ENCODE measurements at regions not wholly inside any gene's neighbourhood (a gene's known extent, or its start where the extent isn't known, plus 50 kb on each side); places are given as distances from the start of the nearest gene placed in this dataset.

- no peaks in the 10 kb centered on the region for H3K4me1 ChIP-seq (ENCODE audit: control insufficient read depth, insufficient read depth, low read length)
- no peak overlapping the region for H3K27ac ChIP-seq (ENCODE audit: low read length)
- no peak for ATAC-seq
- no peak for DNase-seq
- H3K27me3 ChIP-seq (ENCODE audit: control insufficient read depth, insufficient read depth): no peaks in the 10 kb centered on the region
- WGBS: 85% methylated on average over 4 of the region's 4 CpGs
- H3K9me3 ChIP-seq (ENCODE audit: control insufficient read depth, low read length): no peaks in the 10 kb centered on the region
- intact Hi-C loops (cut with DNase I): no loop called here
- no peak overlapping the region for H3K4me3 ChIP-seq (ENCODE audit: low read length)
Observed at GRCh38 chr12:3987571-3987970, 114.4 kb upstream of the PARP11 start.

- Histone ChIP-seq H3K9me3 (ENCODE audit: control insufficient read depth, low read length) (no peaks in the 10 kb centered on the region), H3K4me1 (ENCODE audit: control insufficient read depth, insufficient read depth, low read length) (no peaks in the 10 kb centered on the region), H3K4me3 (ENCODE audit: low read length) (no peak overlapping the region), H3K27ac (ENCODE audit: low read length) (no peak overlapping the region), H3K27me3 (ENCODE audit: control insufficient read depth, insufficient read depth) (no peaks in the 10 kb centered on the region)
- DNase-seq: no peak
- no peak for ATAC-seq
- 68% methylated on average over 11 of the region's 11 CpGs for WGBS
- intact Hi-C loops (cut with DNase I): no loop called here
Observed at GRCh38 chr12:3980504-3981272, 107.5 kb upstream of the PARP11 start.

- Histone ChIP-seq H3K9me3 (ENCODE audit: control insufficient read depth, low read length) (no peaks in the 10 kb centered on the region), H3K4me3 (ENCODE audit: low read length) (no peak overlapping the region), H3K27me3 (ENCODE audit: control insufficient read depth, insufficient read depth) (no peaks in the 10 kb centered on the region), H3K4me1 (ENCODE audit: control insufficient read depth, insufficient read depth, low read length) (no peaks in the 10 kb centered on the region), H3K27ac (ENCODE audit: low read length) (no peak overlapping the region)
- DNase-seq (no peak), ATAC-seq (no peak)
- 88% methylated on average over 2 of the region's 2 CpGs for WGBS
- intact Hi-C loops (cut with DNase I): no loop called here
Observed at GRCh38 chr12:3977621-3978020, 104.4 kb upstream of the PARP11 start.

- ATAC-seq (no peak), DNase-seq (no peak)
- Histone ChIP-seq H3K9me3 (ENCODE audit: control insufficient read depth, low read length) (no peaks in the 10 kb centered on the region), H3K4me1 (ENCODE audit: control insufficient read depth, insufficient read depth, low read length) (no peaks in the 10 kb centered on the region), H3K27ac (ENCODE audit: low read length) (no peak overlapping the region), H3K27me3 (ENCODE audit: control insufficient read depth, insufficient read depth) (no peaks in the 10 kb centered on the region), H3K4me3 (ENCODE audit: low read length) (no peak overlapping the region)
- intact Hi-C loops (cut with DNase I): no loop called here
- 64% methylated on average over 5 of the region's 5 CpGs for WGBS
Observed at GRCh38 chr12:3976351-3976938, 103.2 kb upstream of the PARP11 start.

- Histone ChIP-seq H3K9me3 (ENCODE audit: control insufficient read depth, low read length) (no peaks in the 10 kb centered on the region), H3K4me3 (ENCODE audit: low read length) (no peak overlapping the region), H3K27me3 (ENCODE audit: control insufficient read depth, insufficient read depth) (peaks cover 3% of the 10 kb centered on the region), H3K27ac (ENCODE audit: low read length) (no peak overlapping the region), H3K4me1 (ENCODE audit: control insufficient read depth, insufficient read depth, low read length) (no peaks in the 10 kb centered on the region)
- WGBS: 65% methylated on average over 3 of the region's 3 CpGs
- intact Hi-C loops (cut with DNase I): no loop called here
- no peak for DNase-seq
- no peak for ATAC-seq
Observed at GRCh38 chr12:3975652-3976051, 102.5 kb upstream of the PARP11 start.

GRCh38 chr12:3974883-3975282, 101.7 kb upstream of the PARP11 start:
- no peak overlapping the region for H3K4me3 ChIP-seq (ENCODE audit: low read length)
- no peak overlapping the region for H3K27ac ChIP-seq (ENCODE audit: low read length)
- H3K27me3 ChIP-seq (ENCODE audit: control insufficient read depth, insufficient read depth): peaks cover 3% of the 10 kb centered on the region
- 87% methylated on average over 8 of the region's 8 CpGs for WGBS
- no peak for DNase-seq
- H3K4me1 ChIP-seq (ENCODE audit: control insufficient read depth, insufficient read depth, low read length): no peaks in the 10 kb centered on the region
- ATAC-seq: no peak
- intact Hi-C loops (cut with DNase I): no loop called here
- H3K9me3 ChIP-seq (ENCODE audit: control insufficient read depth, low read length): no peaks in the 10 kb centered on the region

- Histone ChIP-seq H3K9me3 (ENCODE audit: control insufficient read depth, low read length) (no peaks in the 10 kb centered on the region), H3K27me3 (ENCODE audit: control insufficient read depth, insufficient read depth) (peaks cover 3% of the 10 kb centered on the region), H3K4me1 (ENCODE audit: control insufficient read depth, insufficient read depth, low read length) (no peaks in the 10 kb centered on the region), H3K4me3 (ENCODE audit: low read length) (no peak overlapping the region), H3K27ac (ENCODE audit: low read length) (no peak overlapping the region)
- no peak for ATAC-seq
- peak in 1 of 3 donors; percentile 62 for DNase-seq
- intact Hi-C loops (cut with DNase I): no loop called here
- 58% methylated on average over 4 of the region's 4 CpGs for WGBS
Observed at GRCh38 chr12:3973973-3974644, 100.9 kb upstream of the PARP11 start.

- Histone ChIP-seq H3K27ac (ENCODE audit: low read length) (no peak overlapping the region), H3K9me3 (ENCODE audit: control insufficient read depth, low read length) (no peaks in the 10 kb centered on the region), H3K4me3 (ENCODE audit: low read length) (no peak overlapping the region), H3K4me1 (ENCODE audit: control insufficient read depth, insufficient read depth, low read length) (no peaks in the 10 kb centered on the region), H3K27me3 (ENCODE audit: control insufficient read depth, insufficient read depth) (peaks cover 3% of the 10 kb centered on the region)
- intact Hi-C loops (cut with DNase I): no loop called here
- ATAC-seq: no peak
- no peak for DNase-seq
- WGBS: 80% methylated on average over 14 of the region's 14 CpGs
Observed at GRCh38 chr12:3973269-3973884, 100.2 kb upstream of the PARP11 start.

- ATAC-seq (no peak), DNase-seq (no peak)
- Histone ChIP-seq H3K27ac (ENCODE audit: low read length) (no peak overlapping the region), H3K4me1 (ENCODE audit: control insufficient read depth, insufficient read depth, low read length) (no peaks in the 10 kb centered on the region), H3K4me3 (ENCODE audit: low read length) (no peak overlapping the region), H3K27me3 (ENCODE audit: control insufficient read depth, insufficient read depth) (peaks cover 3% of the 10 kb centered on the region), H3K9me3 (ENCODE audit: control insufficient read depth, low read length) (no peaks in the 10 kb centered on the region)
- 61% methylated on average over 4 of the region's 4 CpGs for WGBS
- intact Hi-C loops (cut with DNase I): no loop called here
Observed at GRCh38 chr12:3972576-3972975, 99.4 kb upstream of the PARP11 start.

GRCh38 chr12:3968523-3968922, 95.3 kb upstream of the PARP11 start:
- no peak overlapping the region for H3K4me3 ChIP-seq (ENCODE audit: low read length)
- no peaks in the 10 kb centered on the region for H3K4me1 ChIP-seq (ENCODE audit: control insufficient read depth, insufficient read depth, low read length)
- H3K9me3 ChIP-seq (ENCODE audit: control insufficient read depth, low read length): no peaks in the 10 kb centered on the region
- no peak for DNase-seq
- no peak overlapping the region for H3K27ac ChIP-seq (ENCODE audit: low read length)
- 85% methylated on average over 4 of the region's 4 CpGs for WGBS
- ATAC-seq: no peak
- peaks cover 3% of the 10 kb centered on the region for H3K27me3 ChIP-seq (ENCODE audit: control insufficient read depth, insufficient read depth)
- intact Hi-C loops (cut with DNase I): no loop called here

- intact Hi-C loops (cut with DNase I): no loop called here
- DNase-seq: no peak
Observed at GRCh38 chr12:3967556-3968160, 94.5 kb upstream of the PARP11 start.

More at GRCh38 chr12:3967556-3968160, 94.5 kb upstream of the PARP11 start:
- 47% methylated on average over 11 of the region's 11 CpGs for WGBS
- Histone ChIP-seq H3K9me3 (ENCODE audit: control insufficient read depth, low read length) (no peaks in the 10 kb centered on the region), H3K27me3 (ENCODE audit: control insufficient read depth, insufficient read depth) (peaks cover 3% of the 10 kb centered on the region), H3K4me3 (ENCODE audit: low read length) (no peak overlapping the region), H3K27ac (ENCODE audit: low read length) (no peak overlapping the region), H3K4me1 (ENCODE audit: control insufficient read depth, insufficient read depth, low read length) (no peaks in the 10 kb centered on the region)
- no peak for ATAC-seq
